GM12878 (cell line): ENCODE measurements at regions not wholly inside any gene's neighbourhood (a gene's known extent, or its start where the extent isn't known, plus 50 kb on each side); places are given as distances from the start of the nearest gene placed in this dataset.

Source experiments
- ATAC-seq: fragments of 200-7000 bp; cut with Tn5 transposase; 3 replicates; pipeline ENCODE4 v1.9.1; 2020; ENCODE audit warnings: mild to moderate bottlenecking, moderate library complexity
- BruUV-seq: library from RNA; stranded (reverse); fragments of 400-500 nt; replicated peaks from 2 replicates; lab custom pipeline; 2021; lab: Mats Ljungman, UMichigan
- CTCF ChIA-PET: fragments of 300-600 bp; sonication (Branson Sonifier 250); formaldehyde crosslinking; extraction: SDS; loops from one replicate; lab custom pipeline; 2021; ENCODE audit warnings: inconsistent platforms; lab: Yijun Ruan, JAX
- POLR2A ChIA-PET: fragments of 350-600 bp; formaldehyde crosslinking; extraction: SDS; loops from one replicate; lab custom pipeline; 2021; ENCODE audit warnings: inconsistent platforms; lab: Charles Lee
- RAD21 ChIA-PET: fragments of 300-600 bp; sonication (Branson Sonifier 250); formaldehyde crosslinking; loops from one replicate; lab custom pipeline; 2023; ENCODE audit warnings: antibody characterized with exemption; ENCODE audit not compliant: unreplicated experiment; lab: Charles Lee
- SMC1A ChIA-PET: fragments of 300-600 bp; sonication (Branson Sonifier 250); formaldehyde crosslinking; loops from one replicate; lab custom pipeline; 2023; ENCODE audit not compliant: unreplicated experiment, uncharacterized antibody; lab: Charles Lee
- DNase-seq: peaks from one replicate; pipeline ENCODE4 v3.0.0-alpha.2; 2011; ENCODE audit warnings: low read depth, low spot score
- FAIRE-seq: peaks from 3 replicates; lab custom pipeline; 2011; peaks lifted over from hg19 to GRCh38; lab: Jason Lieb, UNC
- H2AFZ ChIP-seq: 2 replicates; pipeline ENCODE4 v1.6.0; 2011; ENCODE audit warnings: low read depth, low read length, control low read depth; ENCODE audit not compliant: control insufficient read depth
- H3K27ac ChIP-seq: 2 replicates; pipeline ENCODE4 v1.5.1; 2011; ENCODE audit warnings: control low read depth; ENCODE audit not compliant: control insufficient read depth, insufficient read depth
- H3K27me3 ChIP-seq, 2 experiments: replicated peaks in 1 of 2; 2 replicates each; pipeline versions ENCODE4 v1.6.0 to v1.6.1; 2011; ENCODE audit warnings: low read length in 1 of 2; ENCODE audit not compliant: control insufficient read depth in 2 of 2, insufficient read depth in 2 of 2
- H3K36me3 ChIP-seq, 2 experiments: 2 replicates each; pipeline ENCODE4 v1.5.1; 2011; ENCODE audit warnings: low read length in 1 of 2; ENCODE audit not compliant: control insufficient read depth in 2 of 2, insufficient read depth in 2 of 2
- H3K4me1 ChIP-seq: 2 replicates; pipeline ENCODE4 v1.6.1; 2011; ENCODE audit warnings: mild to moderate bottlenecking, low read length, moderate library complexity, mixed read lengths; ENCODE audit not compliant: control insufficient read depth, insufficient read depth
- H3K4me2 ChIP-seq: 2 replicates; pipeline ENCODE4 v1.6.0; 2011; ENCODE audit warnings: control low read depth; ENCODE audit not compliant: control insufficient read depth, insufficient read depth
- H3K4me3 ChIP-seq: fragments of 200-600 bp; sonication (generic); 2 replicates; pipeline ENCODE4 v1.5.1; 2016
- H3K79me2 ChIP-seq: 2 replicates; pipeline ENCODE4 v1.6.0; 2011; ENCODE audit warnings: low read length; ENCODE audit not compliant: control insufficient read depth, insufficient read depth
- H3K9ac ChIP-seq: 2 replicates; pipeline ENCODE4 v1.8.0; 2011; ENCODE audit warnings: low read length, control low read depth, mixed read lengths; ENCODE audit not compliant: control insufficient read depth, insufficient read depth
- H3K9me3 ChIP-seq: replicated peaks from 3 replicates; pipeline ENCODE4 v1.5.1; 2011; ENCODE audit warnings: mild to moderate bottlenecking, low read length; ENCODE audit not compliant: control insufficient read depth, insufficient read depth
- H4K20me1 ChIP-seq: 2 replicates; pipeline ENCODE4 v1.6.0; 2011; ENCODE audit not compliant: control insufficient read depth, insufficient read depth
- BACH1 ChIP-seq: fragments of 450-650 bp; IDR thresholded peaks from 2 replicates; pipeline ENCODE4 v1.6.1; 2017; ENCODE audit warnings: mild to moderate bottlenecking, borderline replicate concordance
- BHLHE40 ChIP-seq, 2 experiments: fragments of 450-650 bp in 1 of 2; IDR thresholded peaks; 2 replicates each; pipeline ENCODE4 v1.6.1; 2011 to 2017; ENCODE audit warnings: low read depth in 2 of 2, borderline replicate concordance in 1 of 2, improper control_type of control experiment in 1 of 2, low read length in 1 of 2, mild to moderate bottlenecking in 1 of 2
- EP300 ChIP-seq, 2 experiments: fragments of 150-350 bp in 1 of 2; IDR thresholded peaks; 2 replicates each; pipeline ENCODE4 v1.6.1; 2011 to 2012; ENCODE audit warnings: low read depth in 2 of 2, low read length in 2 of 2, borderline replicate concordance in 1 of 2, improper control_type of control experiment in 1 of 2, inconsistent platforms in 1 of 2; ENCODE audit not compliant: control insufficient read depth in 1 of 2
- FOXK2 ChIP-seq: fragments of 450-650 bp; IDR thresholded peaks from 2 replicates; pipeline ENCODE4 v1.6.1; 2017; ENCODE audit warnings: mild to moderate bottlenecking, moderate library complexity
- IKZF1 ChIP-seq: fragments of 450-650 bp; conservative IDR thresholded peaks from 2 replicates; pipeline ENCODE4 v1.6.1; 2017; ENCODE audit warnings: antibody characterized with exemption, mild to moderate bottlenecking
- IKZF2 ChIP-seq, 2 experiments: fragments of 450-650 bp; IDR thresholded peaks; 2 replicates each; pipeline ENCODE4 v1.6.1; 2017; ENCODE audit warnings: mild to moderate bottlenecking in 2 of 2, moderate library complexity in 2 of 2
- MTA2 ChIP-seq: fragments of 450-650 bp; IDR thresholded peaks from 2 replicates; pipeline ENCODE4 v1.6.1; 2016; ENCODE audit warnings: low read depth, mild to moderate bottlenecking, moderate library complexity
- PAX8 ChIP-seq: fragments of 450-650 bp; IDR thresholded peaks from 2 replicates; pipeline ENCODE4 v1.6.1; 2017; ENCODE audit warnings: mild to moderate bottlenecking, moderate library complexity
- SREBF2 ChIP-seq: IDR thresholded peaks from 2 replicates; pipeline ENCODE4 v1.6.1; 2012; ENCODE audit warnings: mild to moderate bottlenecking, low read length
- WGBS: methylation state at CpG from one replicate; pipeline ENCODE4 v1.1.6; 2016; ENCODE audit warnings: low lambda C conversion rate; ENCODE audit not compliant: insufficient replicate concordance, insufficient coverage; ENCODE audit errors: missing lambda C conversion rate; 5-methylcytosine and 5-hydroxymethylcytosine counted together
- in situ Hi-C: fragments of 300-500 bp; cut with MboI; formaldehyde crosslinking; loops from 9 replicates; pipeline ENCODE4 v1.14.3; 2018; ENCODE audit warnings: mixed read lengths
- intact Hi-C: fragments of 100-400 bp; cut with micrococcal nuclease; formaldehyde crosslinking; loops from one replicate; pipeline ENCODE4 v1.14.2; 2022; ENCODE audit not compliant: unreplicated experiment
- TF ChIP-seq, protein P1 (sequence below), 3 experiments: IDR thresholded peaks in 2 of 3; conservative IDR thresholded peaks in 1 of 3; 2 replicates each; pipeline ENCODE4 v1.5.1; 2011; ENCODE audit warnings: low read depth in 3 of 3, low read length in 3 of 3, mild to moderate bottlenecking in 3 of 3, control low read depth in 2 of 3, moderate library complexity in 2 of 3, inconsistent platforms in 1 of 3, mixed read lengths in 1 of 3; ENCODE audit not compliant: control insufficient read depth in 2 of 3, insufficient read depth in 1 of 3; ENCODE audit errors: extremely low read depth in 1 of 3
- TF ChIP-seq, protein P2 (sequence below): fragments of 450-650 bp; IDR thresholded peaks from 2 replicates; pipeline ENCODE4 v1.6.1; 2017; ENCODE audit warnings: low read depth, mild to moderate bottlenecking, moderate library complexity
- TF ChIP-seq, protein P3 (sequence below): IDR thresholded peaks from 2 replicates; pipeline ENCODE4 v1.6.1; 2011; ENCODE audit warnings: low read depth, mild to moderate bottlenecking, low read length, moderate library complexity, borderline replicate concordance; ENCODE audit errors: extremely low read depth
- TF ChIP-seq, protein P4 (sequence below): fragments of 450-650 bp; formaldehyde crosslinking; IDR thresholded peaks from 2 replicates; pipeline ENCODE4 v1.4.0; 2020; ENCODE audit warnings: mild to moderate bottlenecking, moderate library complexity

DNA sequence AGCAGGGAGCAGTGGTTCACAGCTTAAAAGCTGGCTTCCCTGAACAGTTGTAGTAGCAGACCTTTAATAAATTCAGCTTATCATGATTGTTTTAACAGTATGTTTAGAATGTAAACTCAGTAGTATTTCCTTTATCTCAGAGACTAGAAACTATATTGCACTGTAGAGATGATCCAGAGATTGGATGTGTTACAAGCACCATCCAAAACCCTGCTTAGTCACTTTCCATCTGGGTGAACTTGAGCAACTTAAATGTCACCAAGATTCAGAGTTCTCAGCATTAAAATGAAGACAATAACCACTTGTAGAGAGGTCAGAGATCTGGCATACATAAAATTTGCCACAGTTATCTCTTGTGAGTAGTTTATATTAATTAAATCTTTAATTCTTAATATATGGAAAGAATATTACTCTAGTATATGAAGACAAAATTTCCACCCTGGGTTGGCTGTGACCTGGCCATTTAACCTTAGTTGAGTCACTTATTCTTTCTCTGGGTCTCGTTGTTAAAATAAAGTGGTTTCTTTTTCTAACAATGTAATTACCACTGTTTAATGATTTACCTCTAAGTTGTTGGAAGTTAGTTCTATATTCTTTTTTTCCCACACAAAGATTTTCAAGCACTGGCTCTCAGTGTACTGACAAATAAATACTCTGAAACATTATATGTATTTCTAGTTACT is 239.2 kb upstream of the FKBP1C start (continued):
- TF ChIP-seq BACH1 (no peak), PAX8 (no peak), FOXK2 (no peak), EP300 (IDR thresholded peaks at IDR 0.05; ENCODE audit: borderline replicate concordance in 1 of 2, control insufficient read depth in 1 of 2, low read depth in 2 of 2, low read length in 2 of 2) (peak in 1 of 2 experiments; percentile 11; a peak in 1 of 4 replicates)
- TF ChIP-seq, protein P1, sequence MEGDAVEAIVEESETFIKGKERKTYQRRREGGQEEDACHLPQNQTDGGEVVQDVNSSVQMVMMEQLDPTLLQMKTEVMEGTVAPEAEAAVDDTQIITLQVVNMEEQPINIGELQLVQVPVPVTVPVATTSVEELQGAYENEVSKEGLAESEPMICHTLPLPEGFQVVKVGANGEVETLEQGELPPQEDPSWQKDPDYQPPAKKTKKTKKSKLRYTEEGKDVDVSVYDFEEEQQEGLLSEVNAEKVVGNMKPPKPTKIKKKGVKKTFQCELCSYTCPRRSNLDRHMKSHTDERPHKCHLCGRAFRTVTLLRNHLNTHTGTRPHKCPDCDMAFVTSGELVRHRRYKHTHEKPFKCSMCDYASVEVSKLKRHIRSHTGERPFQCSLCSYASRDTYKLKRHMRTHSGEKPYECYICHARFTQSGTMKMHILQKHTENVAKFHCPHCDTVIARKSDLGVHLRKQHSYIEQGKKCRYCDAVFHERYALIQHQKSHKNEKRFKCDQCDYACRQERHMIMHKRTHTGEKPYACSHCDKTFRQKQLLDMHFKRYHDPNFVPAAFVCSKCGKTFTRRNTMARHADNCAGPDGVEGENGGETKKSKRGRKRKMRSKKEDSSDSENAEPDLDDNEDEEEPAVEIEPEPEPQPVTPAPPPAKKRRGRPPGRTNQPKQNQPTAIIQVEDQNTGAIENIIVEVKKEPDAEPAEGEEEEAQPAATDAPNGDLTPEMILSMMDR (IDR thresholded peaks at IDR 0.05 in 2 of 3, conservative IDR thresholded peaks at IDR 0.05 in 1 of 3; ENCODE audit: control insufficient read depth in 2 of 3, extremely low read depth in 1 of 3, insufficient read depth in 1 of 3, low read depth in 3 of 3, low read length in 3 of 3) = no peak

DNA sequence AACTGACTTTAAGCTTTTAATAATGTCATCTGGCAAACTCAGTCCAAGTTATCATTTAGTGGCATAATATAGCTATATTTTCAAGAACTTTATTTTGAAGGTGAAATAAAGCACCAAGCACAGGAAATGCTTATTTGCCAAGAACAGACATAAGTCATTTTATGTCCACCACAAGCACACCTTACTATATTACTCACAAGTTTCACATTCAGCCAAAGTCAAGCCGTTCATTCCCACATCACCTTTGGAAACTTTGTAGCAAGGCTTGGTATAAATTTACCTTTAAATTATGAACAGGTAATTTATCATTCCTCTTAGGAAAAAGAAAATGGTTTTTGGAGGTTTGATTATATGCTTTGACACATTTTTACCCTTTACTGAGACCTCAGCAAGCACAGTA is 236.8 kb upstream of the FKBP1C start:
- 3% methylated on average over 1 of the region's 1 CpG for WGBS
- FAIRE-seq (peak; percentile 61), DNase-seq (no peak), ATAC-seq (peak; percentile 81)
- no peak overlapping the region for H3K4me2 ChIP-seq
- no peak overlapping the region for H2AFZ ChIP-seq
- RAD21 ChIA-PET = interaction anchor here (0.8 to 4.7 kb wide), 2 partner anchors 9 to 122 kb away, joined by 3 to 24 read pairs; no protein-coding TSS in a partner anchor
- in situ Hi-C loops (no loop called here), intact Hi-C loops (loop anchor here (5.0 to 10.0 kb wide), 3 partner anchors 123 to 540 kb away; no protein-coding TSS in a partner anchor)
- no peak overlapping the region for H3K27ac ChIP-seq
- no peaks in the 10 kb centered on the region for H3K79me2 ChIP-seq
- CTCF ChIA-PET = no interaction called here
- H3K4me1 ChIP-seq = no peaks in the 10 kb centered on the region
- H3K9ac ChIP-seq = no peak overlapping the region
- H3K27me3 ChIP-seq = no peaks in the 10 kb centered on the region
- H3K36me3 ChIP-seq = no peaks in the 10 kb centered on the region
- H4K20me1 ChIP-seq = no peaks in the 10 kb centered on the region
- POLR2A ChIA-PET = no interaction called here
- BruUV-seq = no TSS peak
- no peaks in the 10 kb centered on the region for H3K9me3 ChIP-seq
- SMC1A ChIA-PET = interaction anchor here (0.6 to 1.0 kb wide), 4 partner anchors 48 to 294 kb away, joined by 3 read pairs; no protein-coding TSS in a partner anchor
- no peak overlapping the region for H3K4me3 ChIP-seq
- TF ChIP-seq BHLHE40 (IDR thresholded peaks at IDR 0.05; ENCODE audit: borderline replicate concordance in 1 of 2, low read depth in 2 of 2, low read length in 1 of 2) (peak; percentile 84 to 91), IKZF2 (IDR thresholded peaks at IDR 0.05) (peak; percentile 78 to 87; a peak in 3 of 4 replicates), MTA2 (peak; percentile 79; the same call in 1 of the 2 replicates), EP300 (IDR thresholded peaks at IDR 0.05; ENCODE audit: borderline replicate concordance in 1 of 2, control insufficient read depth in 1 of 2, low read depth in 2 of 2, low read length in 2 of 2) (peak in 1 of 2 experiments; percentile 74; a peak in 1 of 4 replicates), SREBF2 (no peak), IKZF1 (peak; percentile 64; the same call in 1 of the 2 replicates)
- TF ChIP-seq, protein P2, sequence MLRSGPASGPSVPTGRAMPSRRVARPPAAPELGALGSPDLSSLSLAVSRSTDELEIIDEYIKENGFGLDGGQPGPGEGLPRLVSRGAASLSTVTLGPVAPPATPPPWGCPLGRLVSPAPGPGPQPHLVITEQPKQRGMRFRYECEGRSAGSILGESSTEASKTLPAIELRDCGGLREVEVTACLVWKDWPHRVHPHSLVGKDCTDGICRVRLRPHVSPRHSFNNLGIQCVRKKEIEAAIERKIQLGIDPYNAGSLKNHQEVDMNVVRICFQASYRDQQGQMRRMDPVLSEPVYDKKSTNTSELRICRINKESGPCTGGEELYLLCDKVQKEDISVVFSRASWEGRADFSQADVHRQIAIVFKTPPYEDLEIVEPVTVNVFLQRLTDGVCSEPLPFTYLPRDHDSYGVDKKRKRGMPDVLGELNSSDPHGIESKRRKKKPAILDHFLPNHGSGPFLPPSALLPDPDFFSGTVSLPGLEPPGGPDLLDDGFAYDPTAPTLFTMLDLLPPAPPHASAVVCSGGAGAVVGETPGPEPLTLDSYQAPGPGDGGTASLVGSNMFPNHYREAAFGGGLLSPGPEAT = peak; percentile 61; the same call in 1 of the 2 replicates
- TF ChIP-seq, protein P3, sequence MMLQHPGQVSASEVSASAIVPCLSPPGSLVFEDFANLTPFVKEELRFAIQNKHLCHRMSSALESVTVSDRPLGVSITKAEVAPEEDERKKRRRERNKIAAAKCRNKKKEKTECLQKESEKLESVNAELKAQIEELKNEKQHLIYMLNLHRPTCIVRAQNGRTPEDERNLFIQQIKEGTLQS = no peak
- TF ChIP-seq, protein P4, sequence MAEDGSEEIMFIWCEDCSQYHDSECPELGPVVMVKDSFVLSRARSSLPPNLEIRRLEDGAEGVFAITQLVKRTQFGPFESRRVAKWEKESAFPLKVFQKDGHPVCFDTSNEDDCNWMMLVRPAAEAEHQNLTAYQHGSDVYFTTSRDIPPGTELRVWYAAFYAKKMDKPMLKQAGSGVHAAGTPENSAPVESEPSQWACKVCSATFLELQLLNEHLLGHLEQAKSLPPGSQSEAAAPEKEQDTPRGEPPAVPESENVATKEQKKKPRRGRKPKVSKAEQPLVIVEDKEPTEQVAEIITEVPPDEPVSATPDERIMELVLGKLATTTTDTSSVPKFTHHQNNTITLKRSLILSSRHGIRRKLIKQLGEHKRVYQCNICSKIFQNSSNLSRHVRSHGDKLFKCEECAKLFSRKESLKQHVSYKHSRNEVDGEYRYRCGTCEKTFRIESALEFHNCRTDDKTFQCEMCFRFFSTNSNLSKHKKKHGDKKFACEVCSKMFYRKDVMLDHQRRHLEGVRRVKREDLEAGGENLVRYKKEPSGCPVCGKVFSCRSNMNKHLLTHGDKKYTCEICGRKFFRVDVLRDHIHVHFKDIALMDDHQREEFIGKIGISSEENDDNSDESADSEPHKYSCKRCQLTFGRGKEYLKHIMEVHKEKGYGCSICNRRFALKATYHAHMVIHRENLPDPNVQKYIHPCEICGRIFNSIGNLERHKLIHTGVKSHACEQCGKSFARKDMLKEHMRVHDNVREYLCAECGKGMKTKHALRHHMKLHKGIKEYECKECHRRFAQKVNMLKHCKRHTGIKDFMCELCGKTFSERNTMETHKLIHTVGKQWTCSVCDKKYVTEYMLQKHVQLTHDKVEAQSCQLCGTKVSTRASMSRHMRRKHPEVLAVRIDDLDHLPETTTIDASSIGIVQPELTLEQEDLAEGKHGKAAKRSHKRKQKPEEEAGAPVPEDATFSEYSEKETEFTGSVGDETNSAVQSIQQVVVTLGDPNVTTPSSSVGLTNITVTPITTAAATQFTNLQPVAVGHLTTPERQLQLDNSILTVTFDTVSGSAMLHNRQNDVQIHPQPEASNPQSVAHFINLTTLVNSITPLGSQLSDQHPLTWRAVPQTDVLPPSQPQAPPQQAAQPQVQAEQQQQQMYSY (CRISPR knock-in tag) = no peak
